NOMO-1 (cell line): ENCODE measurements at regions not wholly inside any gene's neighbourhood (a gene's known extent, or its start where the extent isn't known, plus 50 kb on each side); places are given as distances from the start of the nearest gene placed in this dataset.

Experiments
- DNase-seq, 2 experiments: peaks; one replicate each; lab custom pipeline; 2025; ENCODE audit not compliant: unreplicated experiment in 2 of 2; lab: John Stamatoyannopoulos, UW

DNA sequence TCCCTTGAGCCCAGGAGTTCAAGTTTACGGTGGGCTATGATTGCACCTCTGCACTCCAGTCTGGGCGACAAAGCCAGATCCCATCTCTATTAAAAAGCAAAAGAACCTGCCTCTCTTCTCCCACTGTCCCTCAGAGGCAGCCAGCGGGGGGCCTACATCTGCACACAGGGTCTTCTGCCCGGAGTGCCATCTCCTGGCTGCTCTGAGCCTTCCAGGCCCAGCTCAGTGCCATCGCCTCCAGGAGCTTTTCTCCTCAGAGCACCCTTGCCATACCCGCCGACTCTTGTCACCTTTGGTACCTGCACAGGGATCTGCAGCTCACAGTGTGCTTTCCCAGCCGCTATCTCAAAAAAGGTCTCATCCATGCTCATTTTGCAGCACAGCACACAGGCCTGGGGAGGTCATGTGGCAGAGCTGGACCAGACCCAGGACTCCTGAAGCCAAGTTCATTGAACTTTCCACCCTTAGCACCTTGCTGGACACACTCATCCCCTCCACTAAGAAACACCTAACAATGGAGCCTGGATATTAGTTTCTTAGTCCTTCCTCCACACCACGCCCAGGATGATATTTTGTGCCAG is 186.3 kb downstream of the HAUS1 start:
- no peak for DNase-seq

DNA sequence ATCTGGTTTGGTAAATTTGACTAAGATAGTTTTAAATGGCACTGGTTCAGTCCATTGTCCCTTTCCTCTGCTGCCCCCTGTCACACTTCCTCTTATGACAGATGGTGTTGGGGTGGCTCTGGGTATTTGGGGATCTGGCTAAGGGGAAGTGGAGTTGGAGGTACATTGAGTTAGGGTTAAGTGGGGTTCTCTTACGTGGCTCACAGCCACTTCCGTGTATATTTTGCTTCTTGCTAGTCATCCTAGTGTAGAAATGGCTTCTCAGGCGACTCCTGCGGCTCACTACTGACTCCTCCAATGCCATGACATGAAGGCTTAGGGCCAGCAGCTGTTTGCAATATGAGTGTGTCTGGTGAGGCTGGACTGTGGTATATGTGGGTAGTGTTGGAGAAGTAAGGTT is 187.0 kb downstream of the HAUS1 start:
- DNase-seq: peak; percentile 9 to 44

DNA sequence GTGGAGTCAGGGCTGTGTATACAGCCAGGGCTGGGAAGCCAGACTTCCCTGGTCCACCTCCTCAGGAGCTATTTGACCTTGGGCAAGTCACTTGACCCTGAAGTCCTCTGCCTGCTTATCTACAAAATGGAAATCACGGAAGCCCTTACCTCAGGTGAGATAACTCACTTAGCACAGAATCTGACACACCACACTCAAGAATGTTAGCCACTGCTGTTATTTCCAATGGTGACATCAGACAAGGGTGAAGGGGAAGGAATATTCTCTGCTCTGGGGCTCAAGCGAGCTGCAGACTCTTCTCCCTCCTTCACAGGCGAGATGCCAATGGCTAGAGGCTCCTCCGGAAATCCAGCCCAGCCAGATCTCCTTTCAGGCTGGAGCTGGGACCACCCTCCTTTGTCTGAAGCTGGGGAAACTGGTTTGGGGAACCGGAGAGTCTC is 189.6 kb downstream of the HAUS1 start:
- no peak for DNase-seq

DNA sequence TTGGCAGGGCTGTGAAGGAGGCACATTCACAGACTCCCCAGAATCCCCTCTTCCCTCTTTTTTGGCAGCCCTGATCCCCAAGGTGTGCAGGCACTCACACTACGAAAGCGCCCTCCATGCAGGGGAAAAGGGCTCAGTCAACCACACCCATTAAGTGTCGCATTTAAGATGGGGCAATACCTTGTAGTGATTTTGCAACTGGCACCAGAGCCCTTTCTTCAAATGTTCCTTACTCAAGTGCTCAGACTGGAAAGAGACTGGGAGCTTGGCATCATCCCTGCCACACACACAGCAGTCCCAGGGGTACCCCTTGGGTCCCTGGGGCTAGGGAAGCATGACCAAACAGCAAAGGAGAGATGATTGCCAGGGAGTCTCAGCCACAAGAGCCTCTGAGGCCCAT is 190.1 kb downstream of the HAUS1 start:
- peak; percentile 13 to 35 for DNase-seq

DNA sequence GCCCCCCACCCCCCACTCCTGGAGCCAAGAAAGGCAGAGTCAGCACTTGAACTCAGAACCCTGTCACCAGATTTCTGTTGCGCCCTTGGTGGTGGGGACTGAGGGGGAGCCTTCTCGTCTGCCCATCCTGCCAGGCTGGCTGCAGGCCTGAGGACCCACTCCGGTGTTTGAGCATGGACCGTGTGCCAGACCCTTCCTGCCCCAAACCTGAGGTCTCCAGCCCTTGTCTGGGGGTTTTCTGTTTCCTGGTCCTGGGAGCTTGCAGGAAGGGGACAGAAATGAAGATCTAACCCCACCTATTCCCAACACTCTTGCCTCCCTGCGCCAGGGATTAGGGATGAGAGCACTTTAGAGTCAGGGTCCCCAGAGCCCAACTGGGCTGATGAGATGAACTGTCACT is 190.6 kb downstream of the HAUS1 start:
- DNase-seq: no peak

DNA sequence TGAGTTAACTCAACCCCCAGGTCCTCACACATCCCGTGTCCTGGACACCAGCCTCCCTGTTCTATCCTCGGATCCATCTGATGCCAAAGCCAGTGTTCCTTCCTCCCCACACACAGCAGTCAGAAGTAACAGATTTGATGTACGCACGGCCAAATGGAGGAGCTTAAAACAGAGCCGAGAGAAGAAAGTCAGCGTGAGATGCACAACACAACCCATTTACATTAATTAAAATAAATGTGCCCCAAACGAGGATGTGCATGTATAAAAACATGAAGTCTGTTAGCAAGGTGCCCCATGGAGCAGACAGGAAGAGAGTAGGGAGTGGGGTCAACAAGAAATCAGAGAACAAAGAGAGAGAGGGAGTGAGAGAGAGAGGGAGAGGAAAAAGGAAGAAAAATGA is 191.2 kb downstream of the HAUS1 start:
- DNase-seq: no peak

DNA sequence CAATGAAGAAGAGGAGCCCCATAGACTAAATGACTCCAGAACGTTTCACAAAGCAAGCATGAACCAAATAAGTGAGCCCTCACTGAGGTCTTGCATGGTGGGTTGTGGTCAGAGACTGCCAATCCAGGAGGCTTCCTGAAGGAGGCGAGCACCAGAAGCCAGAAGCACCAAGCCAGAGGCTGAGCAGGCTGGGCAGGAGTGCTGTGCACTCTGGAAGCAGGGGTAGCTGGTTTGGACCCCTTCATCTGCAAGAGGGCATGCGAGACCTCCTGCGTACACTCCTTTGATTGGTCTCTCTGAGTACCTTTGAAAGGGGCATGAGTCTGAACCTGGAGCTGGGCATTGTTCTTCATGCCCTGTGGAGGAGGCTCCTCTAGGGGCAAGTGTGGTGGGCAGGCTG is 192.5 kb downstream of the HAUS1 start:
- DNase-seq: no peak

DNA sequence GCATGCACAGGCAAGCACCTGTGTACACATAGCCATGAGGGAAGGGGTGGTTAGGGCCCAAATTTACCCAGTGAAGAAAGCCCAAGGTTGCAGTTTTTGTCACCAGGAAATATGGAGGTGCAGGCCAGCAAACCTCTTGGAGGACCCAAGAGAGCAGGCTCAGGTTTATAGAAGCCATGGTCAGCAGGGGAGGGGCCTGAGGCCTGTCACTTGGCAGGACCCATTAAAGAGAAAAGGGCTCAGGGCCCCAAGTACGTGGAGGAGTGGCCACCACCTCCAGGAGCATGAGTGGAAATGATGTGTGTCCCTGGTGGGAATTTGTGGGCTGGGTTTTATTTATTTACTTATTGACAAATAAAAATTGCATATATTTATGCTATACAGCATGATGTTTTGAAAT is 192.9 kb downstream of the HAUS1 start:
- DNase-seq: no peak

DNA sequence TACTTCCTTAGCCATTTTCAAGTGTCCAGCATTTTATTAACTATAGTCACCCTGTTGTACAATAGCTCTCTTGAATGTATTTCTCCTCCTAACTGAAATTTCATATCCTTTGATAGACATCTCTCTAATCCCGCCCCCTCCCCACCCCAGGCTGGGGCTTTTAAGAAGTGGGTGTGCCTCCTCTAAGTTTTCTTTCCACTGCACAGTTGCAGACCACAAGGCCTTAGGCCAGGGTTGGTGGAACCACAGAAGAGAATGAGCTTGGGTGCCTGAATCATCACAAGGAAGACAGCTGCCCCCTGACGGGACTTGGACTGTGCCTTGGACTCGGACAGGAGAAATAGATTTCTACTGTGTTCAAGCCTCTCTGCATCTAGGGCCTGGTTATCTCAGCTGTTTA is 193.4 kb downstream of the HAUS1 start:
- no peak for DNase-seq

DNA sequence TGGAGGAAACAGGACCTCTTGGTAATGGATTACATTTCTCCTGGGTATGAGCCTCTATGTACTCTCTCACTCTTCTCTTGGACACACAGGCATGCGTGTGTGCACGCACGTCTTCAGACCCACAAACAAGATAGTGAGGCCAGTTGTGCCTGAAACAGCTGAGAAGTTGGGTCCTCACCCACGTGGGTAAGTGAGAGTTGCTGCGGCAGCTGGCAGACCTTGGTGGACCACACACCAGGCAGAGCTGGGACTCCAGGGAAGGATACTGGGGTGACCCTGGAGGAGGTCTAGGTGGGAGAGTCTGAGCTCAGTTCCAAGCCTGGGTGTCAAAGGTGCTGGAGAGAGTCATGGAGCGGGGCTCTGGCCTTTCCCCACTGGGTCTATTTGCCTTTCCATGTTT is 194.3 kb downstream of the HAUS1 start:
- DNase-seq: no peak

DNA sequence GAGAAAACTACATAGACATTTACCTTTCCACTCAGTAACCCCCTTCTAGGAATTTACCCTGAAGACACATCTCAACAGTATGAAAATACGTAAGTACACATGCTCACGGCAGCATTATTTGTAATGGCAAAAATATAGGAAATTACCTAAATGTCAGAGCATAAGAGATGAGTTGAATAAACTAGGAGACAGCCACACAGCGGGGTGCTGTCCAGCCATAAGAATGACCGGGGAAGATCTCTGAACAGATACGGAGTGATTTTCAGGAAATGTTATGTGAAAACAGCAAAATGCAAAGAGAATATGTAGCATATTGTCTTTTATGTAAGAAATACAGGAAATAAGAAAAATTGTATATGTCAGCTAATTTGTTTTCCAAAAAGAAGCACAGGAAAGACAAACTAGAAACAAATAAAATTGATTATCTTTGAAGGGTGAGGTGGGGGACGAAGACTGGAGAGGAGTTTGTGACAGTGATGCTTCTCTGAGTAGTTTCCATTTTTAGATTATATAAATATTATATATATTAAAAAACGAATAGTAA is 195.4 kb downstream of the HAUS1 start:
- no peak for DNase-seq

DNA sequence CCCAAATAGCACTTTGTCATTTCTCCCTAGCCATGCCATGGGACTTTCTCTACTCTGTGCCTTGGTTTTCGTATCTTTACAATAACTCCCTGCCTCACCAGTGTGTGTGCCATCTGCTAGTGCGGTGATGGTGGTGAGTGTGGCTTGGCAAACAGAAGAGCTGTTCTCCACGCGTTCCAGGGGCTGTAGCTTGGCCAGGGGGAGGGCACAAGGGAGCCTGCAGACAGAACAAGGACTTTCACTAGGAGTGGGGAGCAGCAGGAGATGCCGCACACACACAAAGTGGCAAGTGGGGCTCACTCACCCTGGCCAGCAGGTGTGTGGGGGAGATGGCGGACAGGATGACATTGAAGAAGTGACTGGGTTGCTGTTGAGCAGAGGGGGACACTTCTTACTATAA is 196.9 kb downstream of the HAUS1 start:
- DNase-seq: no peak

DNA sequence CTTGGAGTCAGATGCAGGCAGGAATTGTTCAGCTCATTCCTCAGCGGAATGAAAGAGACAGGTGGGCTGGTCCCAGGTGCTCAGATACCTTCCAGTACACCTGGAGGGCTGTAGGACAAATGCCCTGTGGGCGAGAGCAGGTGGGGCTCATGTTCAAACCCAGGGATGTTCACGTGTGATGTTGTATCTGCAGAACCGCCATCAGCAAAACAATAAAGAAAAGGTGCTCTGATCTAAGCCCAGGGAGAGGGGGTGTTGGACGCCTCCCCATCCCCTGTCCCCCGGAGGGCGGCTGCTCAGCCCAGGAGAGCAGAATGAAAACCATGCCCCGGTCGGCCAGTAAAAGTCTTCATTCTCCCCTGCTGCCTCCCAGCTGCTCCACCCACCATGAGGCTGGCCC is 197.4 kb downstream of the HAUS1 start:
- DNase-seq: no peak

DNA sequence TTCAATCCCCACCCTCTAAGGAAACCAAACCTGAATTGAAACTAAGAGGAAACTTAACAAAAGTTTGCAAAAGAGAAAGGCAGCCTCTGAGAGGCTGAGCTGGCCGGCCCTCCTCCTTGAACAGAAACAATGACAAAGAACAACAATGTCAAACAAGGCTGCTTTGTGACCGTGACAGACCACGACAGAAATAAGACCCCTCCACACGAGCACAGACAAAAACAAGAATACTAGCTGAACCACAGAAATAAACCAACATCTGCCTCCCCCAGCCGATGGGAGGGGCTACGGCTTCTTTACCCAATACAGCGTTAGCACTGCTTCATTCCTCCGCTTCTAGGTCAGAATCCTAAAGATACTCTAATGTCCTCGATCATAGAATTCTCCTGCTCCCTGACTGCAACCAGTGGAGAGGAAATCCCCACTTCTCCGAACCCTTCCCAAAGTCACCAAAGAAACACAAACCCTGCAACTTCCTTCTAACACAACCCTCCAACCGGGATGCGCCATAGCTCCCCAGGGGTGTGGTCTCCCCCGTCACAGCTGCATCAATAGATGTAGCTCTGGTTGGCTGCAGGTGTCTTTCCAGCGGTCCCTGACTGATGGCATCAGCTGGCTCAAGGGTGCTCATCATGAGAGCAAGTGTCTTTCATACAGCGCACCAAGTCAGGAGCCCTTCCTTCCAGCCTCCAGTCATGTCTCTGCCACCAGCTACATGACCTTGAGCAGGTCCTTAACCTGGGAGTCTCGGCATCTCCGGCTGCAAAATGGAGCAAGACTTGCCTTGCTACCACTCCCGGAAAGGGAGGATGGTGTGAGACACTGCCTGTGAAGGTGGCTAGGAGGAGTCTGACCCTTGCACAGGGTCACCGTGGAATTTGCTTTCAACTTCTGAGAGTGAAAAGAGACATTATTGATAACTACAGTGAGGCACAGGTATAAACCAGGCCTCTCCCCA is 198.6 kb downstream of the HAUS1 start:
- no peak for DNase-seq

DNA sequence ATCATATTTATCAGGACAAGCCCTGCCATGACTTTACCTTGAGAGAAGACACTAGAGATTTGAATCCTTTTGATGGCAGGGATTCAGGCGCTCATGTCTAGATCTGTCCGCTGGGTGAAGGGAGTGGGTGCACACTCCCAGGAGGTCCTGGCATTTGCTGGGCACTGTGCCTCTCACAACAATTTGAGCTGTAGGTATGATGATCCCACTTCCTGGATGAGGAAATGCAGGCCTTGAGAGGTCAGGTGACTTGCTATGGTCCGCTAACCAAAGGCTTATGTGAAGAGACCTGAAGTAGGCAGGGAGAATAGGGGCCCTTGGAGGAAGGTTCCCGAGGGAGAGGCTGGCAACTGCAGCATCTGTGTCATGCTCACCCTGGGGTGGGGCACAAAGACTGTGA is 206.1 kb downstream of the HAUS1 start:
- DNase-seq: no peak

DNA sequence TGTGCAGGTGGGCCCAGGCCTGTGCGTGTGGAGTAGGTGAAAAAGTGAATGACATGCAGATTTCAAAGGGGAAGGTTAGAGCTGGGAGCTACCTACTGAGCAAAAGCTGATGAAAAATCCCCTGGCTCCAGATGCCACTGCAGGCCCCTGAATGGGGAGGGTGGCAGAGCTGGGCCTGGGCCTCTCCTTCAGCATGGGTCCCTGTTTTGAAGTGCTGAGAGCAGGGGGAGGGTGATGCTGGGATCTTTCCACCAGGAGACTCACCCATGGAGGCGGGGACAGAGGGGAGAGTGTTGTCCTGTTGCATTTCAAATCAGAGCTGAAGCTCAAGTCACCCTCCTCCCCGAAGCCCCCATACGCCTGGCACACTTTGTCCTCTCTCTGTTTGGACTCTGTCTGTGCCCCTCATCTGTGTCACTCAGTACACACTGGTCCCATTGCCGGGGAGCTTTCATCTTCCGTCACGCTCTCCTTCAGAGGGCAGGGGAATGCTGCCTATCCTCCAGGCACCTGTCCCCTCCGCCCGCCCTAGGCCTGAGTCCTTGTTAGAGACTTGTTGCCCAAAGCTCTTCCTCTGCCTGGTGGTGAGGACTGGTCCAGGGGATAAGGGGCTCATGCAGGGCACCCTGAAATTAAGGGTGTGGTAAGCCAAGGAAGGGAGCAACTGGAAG is 206.6 kb downstream of the HAUS1 start:
- DNase-seq: no peak

DNA sequence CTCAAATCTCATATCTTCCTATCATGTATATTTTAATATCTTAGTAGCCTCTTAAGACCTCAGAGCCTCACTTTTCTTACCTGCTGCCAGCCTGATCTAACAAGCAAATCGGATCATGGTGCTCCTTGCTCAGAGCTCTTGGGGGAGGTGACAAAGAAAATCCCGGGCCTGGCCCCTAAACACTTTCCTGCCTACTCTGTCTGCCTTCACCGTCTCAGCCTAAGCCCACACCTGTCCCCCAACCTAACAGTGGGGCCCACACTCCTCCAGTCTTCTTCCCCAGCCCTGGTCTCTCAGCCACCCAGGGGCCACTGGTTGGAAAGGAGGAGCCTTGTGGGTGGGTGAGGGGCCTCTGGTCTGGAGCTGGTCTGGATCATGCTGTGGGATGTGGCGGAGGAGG is 207.3 kb downstream of the HAUS1 start:
- no peak for DNase-seq

DNA sequence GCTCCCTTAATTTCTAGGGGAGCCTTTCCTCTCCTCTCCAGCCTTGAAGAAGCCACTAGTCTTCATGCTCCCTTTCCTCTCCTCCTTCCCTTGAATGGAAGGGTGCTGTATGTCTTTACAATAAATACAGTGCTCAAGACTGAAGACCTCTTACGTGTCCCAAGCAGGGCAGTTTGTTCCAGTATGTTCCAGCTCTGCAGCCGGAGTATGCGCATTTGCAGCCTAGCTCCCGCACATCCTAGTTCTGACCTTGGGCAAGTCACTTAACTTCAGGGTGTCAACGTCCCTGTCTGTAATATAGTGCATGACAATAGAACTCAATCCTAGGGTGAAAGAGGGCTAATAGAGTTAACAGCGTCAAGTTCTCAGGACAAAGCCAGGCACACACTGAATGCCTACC is 208.0 kb downstream of the HAUS1 start:
- no peak for DNase-seq

DNA sequence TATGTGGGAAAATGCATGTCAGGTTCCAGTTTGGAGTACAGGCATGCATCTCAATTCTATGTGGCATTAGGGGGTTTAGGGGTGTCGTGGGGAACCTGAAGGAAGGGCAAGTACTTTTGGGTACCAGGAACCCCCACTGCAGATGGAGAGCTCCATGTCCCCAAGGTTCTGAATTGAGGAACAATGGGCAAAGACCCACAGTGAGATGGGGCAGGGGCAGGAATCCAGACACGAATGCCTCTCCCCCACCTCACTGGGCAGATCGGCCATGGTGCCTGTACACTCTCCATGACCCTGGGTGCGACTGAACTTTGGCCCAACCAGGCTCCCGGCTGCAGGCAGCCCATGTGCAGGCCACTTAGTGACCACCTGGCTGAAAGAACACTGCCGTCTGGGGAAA is 209.3 kb downstream of the HAUS1 start:
- DNase-seq: no peak

DNA sequence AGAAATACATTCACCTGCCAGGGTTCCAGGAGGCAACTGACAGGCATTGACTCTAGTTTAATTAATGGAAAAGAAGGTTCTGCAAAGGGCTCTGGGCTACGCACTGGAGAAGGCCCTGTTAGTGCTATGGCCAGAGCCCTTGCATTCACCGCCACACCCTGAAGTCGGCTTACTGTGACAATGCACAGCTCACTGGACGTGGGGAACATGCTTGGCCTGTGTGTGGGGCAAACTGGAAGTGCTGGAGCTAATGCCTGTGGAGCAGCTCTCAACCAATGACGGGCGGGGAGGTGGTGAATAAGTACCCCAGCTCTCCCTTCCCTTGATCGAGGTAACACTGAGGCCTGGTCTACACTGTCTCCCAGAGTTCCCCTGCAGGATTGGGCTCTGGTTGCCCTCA is 209.8 kb downstream of the HAUS1 start:
- no peak for DNase-seq

DNA sequence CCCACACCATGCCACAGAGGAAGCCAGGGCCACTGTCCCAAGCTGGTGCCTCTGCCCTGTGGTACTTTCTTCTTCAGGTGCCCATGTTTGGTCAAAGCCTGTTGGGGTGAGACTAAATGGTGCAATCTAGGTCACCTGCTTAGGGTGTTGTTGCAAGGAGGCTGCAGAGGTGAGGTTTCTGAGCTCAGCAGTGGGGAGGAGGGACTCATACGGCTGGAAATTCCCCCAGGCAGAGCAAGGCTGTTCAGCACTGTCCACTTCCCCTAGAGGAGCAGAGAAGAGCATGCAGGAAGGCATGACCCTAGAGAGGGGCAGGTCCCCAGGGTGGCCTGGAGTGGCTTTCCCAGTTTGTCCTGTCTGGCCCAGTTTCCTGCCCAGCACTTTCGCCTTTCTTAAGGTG is 211.0 kb downstream of the HAUS1 start:
- DNase-seq: no peak

DNA sequence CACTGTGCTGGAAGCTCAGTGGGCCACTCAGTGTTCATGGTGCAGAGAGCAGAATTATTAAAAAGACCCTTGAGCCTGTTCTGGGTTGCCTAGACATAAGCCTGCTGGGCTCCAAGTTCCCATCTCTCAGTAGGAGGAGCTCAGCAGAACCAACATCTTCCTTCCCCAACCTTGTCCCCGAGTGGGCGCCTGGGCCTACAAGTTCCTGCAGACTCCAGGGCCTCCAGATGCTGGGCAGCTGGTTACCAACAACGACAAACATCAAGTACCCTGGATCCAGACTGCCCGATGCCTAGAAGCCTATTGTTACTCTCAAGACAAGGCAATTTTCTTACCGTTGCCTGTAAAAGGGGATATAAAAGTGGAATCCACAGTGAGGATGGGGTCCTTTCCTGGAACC is 214.2 kb downstream of the HAUS1 start:
- no peak for DNase-seq
